Cardiac muscle cell (in vitro differentiated cells and primary cell): ENCODE measurements at regions not wholly inside any gene's neighbourhood (a gene's known extent, or its start where the extent isn't known, plus 50 kb on each side); places are given as distances from the start of the nearest gene placed in this dataset.
"Not testable (repeated sequence)": the region's sequence is repeated elsewhere in the genome, so short reads cannot be mapped to it uniquely, and the experiment has no call there.

Source experiments
- DNase-seq, 2 donors: peaks; one replicate each; pipeline versions ENCODE4 v3.0.0 to v3.0.0-alpha.2; 2010 to 2017; ENCODE audit warnings: low read depth in 1 of 2, low spot score in 1 of 2
- H3K27ac ChIP-seq: fragments of 200-600 bp; sonication (generic); 2 replicates; pipeline ENCODE4 v1.5.1; 2016
- H3K27me3 ChIP-seq: fragments of 200-600 bp; sonication (generic); 2 replicates; pipeline ENCODE4 v1.6.0; 2016; ENCODE audit warnings: control low read depth
- H3K36me3 ChIP-seq: fragments of 200-600 bp; sonication (generic); 2 replicates; pipeline ENCODE4 v1.5.1; 2016; ENCODE audit warnings: control low read depth
- H3K4me1 ChIP-seq: fragments of 200-600 bp; sonication (generic); 2 replicates; pipeline ENCODE4 v1.8.1; 2017; ENCODE audit warnings: low read depth, mild to moderate bottlenecking, mixed run types
- H3K4me3 ChIP-seq: fragments of 200-600 bp; sonication (generic); 2 replicates; pipeline ENCODE4 v1.5.1; 2016; ENCODE audit warnings: mild to moderate bottlenecking
- H3K9me3 ChIP-seq: fragments of 200-600 bp; sonication (generic); 2 replicates; pipeline ENCODE4 v1.5.1; 2017; ENCODE audit warnings: low read depth, mild to moderate bottlenecking, control low read depth

- H3K36me3 ChIP-seq, H3K27me3 ChIP-seq, H3K4me1 ChIP-seq, H3K4me3 ChIP-seq, H3K27ac ChIP-seq, DNase-seq, H3K9me3 ChIP-seq: not testable (repeated sequence)
Observed at GRCh38 chr1:234807705-234808104, 197.7 kb upstream of the IRF2BP2 start.

DNA sequence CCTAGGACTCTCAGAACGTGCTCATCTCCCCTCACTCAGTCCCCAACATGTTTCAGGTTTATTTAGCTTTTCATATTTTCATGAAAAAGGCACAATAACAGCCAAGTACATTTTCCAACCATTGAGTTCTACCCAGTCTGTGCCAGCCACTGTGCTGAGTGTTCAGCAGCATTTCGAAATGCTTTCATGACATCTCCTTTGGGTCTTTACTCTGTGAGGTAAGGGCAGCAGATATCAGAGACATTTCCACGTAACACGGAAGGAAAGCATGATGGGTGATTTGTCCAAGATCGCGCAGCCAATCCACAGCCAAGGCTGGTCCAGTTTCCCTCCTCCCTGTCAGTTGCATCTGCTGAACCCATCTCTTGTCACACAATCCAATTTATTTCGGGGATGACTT lies 192.6 kb upstream of the IRF2BP2 start:
- not testable (repeated sequence) for H3K27me3 ChIP-seq, H3K9me3 ChIP-seq

DNA sequence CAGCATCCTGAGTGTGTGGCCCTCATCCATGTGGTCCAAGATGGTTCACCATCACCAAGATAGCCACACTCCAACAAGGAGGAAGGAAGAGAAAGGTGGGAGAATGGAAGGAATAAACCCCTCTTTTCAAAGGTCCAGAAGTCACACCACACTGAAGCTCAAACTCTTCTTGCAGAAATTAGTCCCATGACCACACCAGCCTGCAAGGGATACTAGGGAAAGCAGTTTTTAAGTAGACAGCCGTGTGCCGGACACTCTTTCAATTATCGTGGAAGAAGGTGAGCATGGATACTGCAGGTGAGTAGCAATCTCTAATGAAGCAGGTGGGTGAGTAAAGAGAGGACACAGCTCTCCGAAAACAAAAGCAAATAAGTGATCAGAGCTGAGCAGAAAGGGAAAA lies 191.7 kb upstream of the IRF2BP2 start:
- not testable (repeated sequence) for H3K9me3 ChIP-seq

More for the DNA sequence above, 192.6 kb upstream of the IRF2BP2 start:
- not testable (repeated sequence) for DNase-seq, H3K4me1 ChIP-seq, H3K27ac ChIP-seq, H3K36me3 ChIP-seq, H3K4me3 ChIP-seq

DNA sequence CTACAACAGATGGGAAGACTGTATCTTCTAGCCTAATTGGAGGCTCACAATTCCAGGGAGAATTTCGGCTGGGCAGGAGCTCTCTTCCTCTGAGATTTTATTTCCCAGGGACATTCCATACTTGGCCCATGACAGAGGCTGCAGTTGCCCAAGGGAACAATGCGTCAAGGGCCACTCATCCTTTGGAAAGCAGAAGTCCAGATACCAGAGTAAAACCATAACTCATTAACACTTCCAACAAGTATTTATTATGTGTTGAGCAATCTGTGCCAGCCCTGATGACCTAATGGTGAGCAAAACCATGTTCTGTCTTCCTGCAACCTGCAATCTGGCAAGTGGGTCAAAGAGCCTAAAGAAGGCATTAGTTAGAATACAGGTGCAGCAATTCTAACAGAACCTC lies 191.2 kb upstream of the IRF2BP2 start:
- H3K9me3 ChIP-seq, H3K27ac ChIP-seq, H3K4me1 ChIP-seq, H3K36me3 ChIP-seq, H3K27me3 ChIP-seq, H3K4me3 ChIP-seq, DNase-seq: not testable (repeated sequence)

More for the DNA sequence above, 191.7 kb upstream of the IRF2BP2 start:
- H3K27ac ChIP-seq, H3K4me3 ChIP-seq, H3K36me3 ChIP-seq, H3K4me1 ChIP-seq, H3K27me3 ChIP-seq, DNase-seq: not testable (repeated sequence)

DNA sequence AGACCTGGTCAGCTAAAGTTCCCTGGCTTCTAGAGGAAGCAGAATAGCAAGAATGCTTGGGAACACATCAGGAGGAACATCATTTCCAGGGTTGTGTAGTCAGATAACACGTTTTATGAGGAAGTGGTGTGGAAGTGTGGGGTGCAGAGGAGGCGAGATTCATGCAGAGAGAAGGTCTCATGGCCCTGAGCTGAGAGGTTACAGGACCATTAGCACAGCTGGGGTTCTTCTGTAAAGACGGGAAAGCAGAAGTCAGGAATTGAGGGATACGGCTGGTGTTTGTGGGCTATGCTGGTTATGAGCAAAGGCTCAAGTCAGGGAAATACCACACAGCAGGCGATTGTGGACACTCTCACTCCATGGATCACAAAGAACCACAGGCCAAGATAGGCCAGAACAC lies 190.6 kb upstream of the IRF2BP2 start:
- H3K9me3 ChIP-seq = not testable (repeated sequence)

GRCh38 chr1:234799021-234799689 lies 189.2 kb upstream of the IRF2BP2 start:
- H3K27ac ChIP-seq, H3K4me3 ChIP-seq, H3K9me3 ChIP-seq, DNase-seq, H3K27me3 ChIP-seq, H3K4me1 ChIP-seq, H3K36me3 ChIP-seq: not testable (repeated sequence)

More for the DNA sequence above, 190.6 kb upstream of the IRF2BP2 start:
- not testable (repeated sequence) for H3K27me3 ChIP-seq, H3K36me3 ChIP-seq, H3K4me3 ChIP-seq, DNase-seq, H3K4me1 ChIP-seq, H3K27ac ChIP-seq

DNA sequence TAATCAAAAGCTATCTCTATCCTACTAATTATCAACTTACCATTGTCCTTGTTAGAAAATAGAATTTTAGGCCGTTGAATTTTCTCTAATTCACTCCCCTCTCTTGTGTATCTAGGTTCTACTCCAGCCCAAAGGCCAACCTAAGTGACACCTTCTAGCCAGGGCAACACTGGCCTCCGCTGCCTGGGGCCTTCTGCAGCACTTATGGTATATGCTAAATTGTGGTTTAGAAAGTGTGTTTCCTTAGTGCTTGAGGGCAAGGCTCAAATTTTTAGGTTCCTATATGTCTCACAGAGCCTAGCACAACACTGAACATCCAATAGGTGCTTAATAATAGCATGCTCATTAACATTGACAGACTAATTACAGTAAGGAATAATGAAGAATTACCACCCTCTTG lies 187.2 kb upstream of the IRF2BP2 start:
- H3K4me3 ChIP-seq, H3K27me3 ChIP-seq, DNase-seq, H3K36me3 ChIP-seq, H3K9me3 ChIP-seq, H3K27ac ChIP-seq, H3K4me1 ChIP-seq: not testable (repeated sequence)

GRCh38 chr1:234796438-234796792 lies 186.4 kb upstream of the IRF2BP2 start:
- H3K4me1 ChIP-seq = not testable (repeated sequence)

DNA sequence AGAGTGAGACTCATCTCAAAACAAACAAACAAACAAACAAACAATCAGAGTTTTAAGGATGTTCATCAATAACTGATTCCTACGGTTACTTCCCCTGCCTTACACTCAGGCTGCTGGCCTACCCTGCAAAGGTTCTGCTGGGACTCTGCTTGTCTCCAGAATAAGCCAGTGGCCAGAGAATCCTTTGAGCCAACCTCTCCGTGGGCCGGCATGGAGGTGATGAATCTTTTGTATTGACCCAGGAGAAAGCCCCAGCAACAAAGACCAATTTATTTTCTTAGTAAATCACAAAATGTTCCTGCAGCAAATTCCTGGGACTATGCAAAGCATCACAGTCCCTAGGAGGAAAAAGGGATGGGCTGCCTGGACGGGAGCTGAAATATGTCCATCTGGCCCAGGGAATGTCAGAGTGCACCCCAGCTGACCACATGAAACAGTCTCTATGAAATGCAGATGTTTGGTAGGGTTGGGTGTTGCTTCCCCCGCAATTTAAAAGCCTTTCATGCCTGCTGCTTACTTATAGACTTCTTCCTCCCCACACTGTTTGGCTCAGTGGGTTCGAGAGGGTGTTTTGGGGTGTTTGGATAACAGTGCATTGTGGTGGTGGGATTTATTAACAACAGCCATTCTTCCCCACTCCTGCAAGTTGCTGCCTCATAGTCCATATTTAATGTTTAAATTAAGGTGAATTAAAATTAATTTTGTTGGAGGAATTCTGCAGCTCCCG lies 185.9 kb upstream of the IRF2BP2 start:
- H3K27me3 ChIP-seq, H3K4me1 ChIP-seq, H3K9me3 ChIP-seq, H3K27ac ChIP-seq, H3K36me3 ChIP-seq, H3K4me3 ChIP-seq, DNase-seq: not testable (repeated sequence)

More at GRCh38 chr1:234796438-234796792, 186.4 kb upstream of the IRF2BP2 start:
- H3K27me3 ChIP-seq, H3K9me3 ChIP-seq, H3K36me3 ChIP-seq, DNase-seq, H3K27ac ChIP-seq, H3K4me3 ChIP-seq: not testable (repeated sequence)

DNA sequence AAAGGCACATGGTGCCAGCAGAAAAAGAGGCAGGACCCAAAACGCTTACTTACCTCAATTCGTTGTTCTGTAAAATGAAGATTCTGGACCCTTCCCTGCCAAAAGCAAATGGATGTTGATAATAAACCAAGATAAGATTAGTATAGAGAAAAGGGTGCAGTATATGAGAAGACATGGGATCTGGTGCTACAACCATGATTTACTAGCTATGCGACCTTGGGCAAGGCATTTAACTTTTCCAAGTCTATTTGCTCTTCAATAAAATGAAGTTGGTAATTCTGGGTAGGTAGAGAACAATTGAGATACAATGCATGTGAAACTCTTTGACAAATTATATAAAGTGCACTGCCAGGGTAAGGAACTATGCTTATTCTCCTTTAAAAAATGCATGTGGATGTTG lies 185.0 kb upstream of the IRF2BP2 start:
- not testable (repeated sequence) for H3K4me1 ChIP-seq, H3K36me3 ChIP-seq, H3K4me3 ChIP-seq, H3K9me3 ChIP-seq, H3K27me3 ChIP-seq, H3K27ac ChIP-seq, DNase-seq

DNA sequence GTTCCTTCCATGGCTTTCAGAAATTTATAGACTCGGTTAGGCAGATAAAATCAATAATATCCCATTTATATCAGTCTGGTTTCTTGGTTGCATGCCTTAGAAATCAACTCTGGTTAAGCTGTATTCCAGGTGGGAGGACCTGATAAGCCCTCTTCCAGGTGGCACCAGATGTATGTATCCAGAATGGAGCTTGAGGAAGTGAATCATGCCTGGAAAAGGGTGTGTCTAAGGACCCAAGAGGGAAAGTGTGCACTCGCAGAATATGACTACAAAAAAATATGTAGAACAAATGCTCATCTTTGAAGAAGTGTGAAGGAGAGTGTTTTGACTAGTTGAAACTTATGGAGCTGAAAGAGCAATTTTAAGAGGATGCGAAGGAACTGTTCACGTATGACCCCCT lies 184.5 kb upstream of the IRF2BP2 start:
- H3K36me3 ChIP-seq, H3K9me3 ChIP-seq, H3K4me3 ChIP-seq, H3K27me3 ChIP-seq, H3K4me1 ChIP-seq, H3K27ac ChIP-seq, DNase-seq: not testable (repeated sequence)

DNA sequence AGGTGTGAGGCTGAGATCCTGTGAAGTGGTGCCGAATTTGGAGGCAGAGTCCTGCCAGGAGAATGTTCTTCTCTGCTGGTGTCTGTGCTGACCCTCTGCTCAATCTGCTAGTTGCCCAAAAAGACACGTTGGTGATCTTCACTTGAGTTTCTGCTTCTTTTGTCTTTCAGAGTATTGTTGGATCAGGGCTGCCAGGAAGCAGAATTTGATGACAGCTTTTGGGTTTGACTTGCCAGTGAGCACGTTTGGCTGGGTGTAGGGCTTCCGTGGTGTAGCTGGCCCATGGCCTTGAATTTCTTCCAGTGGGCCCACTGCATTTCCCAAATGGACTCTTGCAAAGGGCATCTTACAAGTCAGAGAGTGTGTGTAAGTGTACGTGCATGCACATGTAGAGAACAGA lies 183.9 kb upstream of the IRF2BP2 start:
- DNase-seq, H3K4me3 ChIP-seq: not testable (repeated sequence)

DNA sequence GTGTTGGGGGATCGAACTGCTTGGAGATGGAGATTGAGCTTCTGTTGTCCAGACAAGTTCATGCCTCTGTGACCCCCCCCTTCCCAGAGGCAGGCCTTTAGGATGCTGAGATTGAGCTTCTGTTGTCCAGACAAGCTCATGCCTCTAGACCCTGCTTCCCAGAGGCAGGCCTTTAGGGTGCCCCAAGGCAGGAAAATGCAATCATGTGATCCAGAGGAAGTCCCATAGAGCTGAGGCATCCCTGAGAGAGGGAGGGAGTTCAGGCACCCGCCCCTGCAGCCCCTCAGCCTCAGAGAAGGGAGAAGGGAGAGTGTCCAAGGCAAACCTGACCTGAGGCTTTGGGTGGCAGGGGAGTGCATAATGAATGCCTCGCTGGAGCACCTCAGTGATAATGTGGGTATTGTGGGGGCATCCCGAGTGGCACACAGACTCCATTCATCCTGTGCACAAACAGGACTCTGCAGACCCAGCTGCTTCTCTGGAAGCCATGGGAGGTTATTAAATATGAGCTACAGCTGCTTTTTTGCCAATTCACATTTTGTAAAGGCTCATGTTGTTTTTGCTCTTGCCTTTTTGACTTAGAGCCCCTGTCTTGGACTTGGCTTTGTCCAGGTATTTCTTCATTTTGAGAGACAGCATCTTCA lies 182.4 kb upstream of the IRF2BP2 start:
- not testable (repeated sequence) for H3K36me3 ChIP-seq, H3K9me3 ChIP-seq, DNase-seq, H3K27me3 ChIP-seq, H3K4me1 ChIP-seq, H3K27ac ChIP-seq, H3K4me3 ChIP-seq

More for the DNA sequence above, 183.9 kb upstream of the IRF2BP2 start:
- H3K27ac ChIP-seq, H3K36me3 ChIP-seq, H3K9me3 ChIP-seq, H3K4me1 ChIP-seq, H3K27me3 ChIP-seq: not testable (repeated sequence)

DNA sequence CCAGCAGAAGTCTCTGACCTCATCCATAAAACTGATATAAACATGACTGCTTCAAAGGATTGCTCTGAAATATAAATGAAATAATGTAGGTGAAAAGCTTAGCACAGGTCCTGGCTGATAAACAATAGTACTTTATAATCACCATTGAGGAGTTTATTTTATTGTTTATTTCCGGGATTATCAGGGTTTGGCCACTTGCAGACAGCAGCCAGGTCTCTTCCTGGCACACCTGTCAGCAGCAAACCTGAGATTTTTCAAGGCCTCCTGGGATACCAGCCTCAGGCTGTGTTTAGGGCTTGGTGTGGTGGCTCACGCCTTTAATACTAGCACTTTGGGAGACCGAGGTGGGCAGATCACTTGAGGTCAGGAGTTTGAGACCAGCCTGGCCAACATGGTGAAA lies 181.6 kb upstream of the IRF2BP2 start:
- not testable (repeated sequence) for DNase-seq, H3K27me3 ChIP-seq, H3K4me3 ChIP-seq, H3K9me3 ChIP-seq, H3K27ac ChIP-seq, H3K36me3 ChIP-seq, H3K4me1 ChIP-seq
